Lung (tissue), 11 donors: ENCODE measurements at regions not wholly inside any gene's neighbourhood (a gene's known extent, or its start where the extent isn't known, plus 50 kb on each side); places are given as distances from the start of the nearest gene placed in this dataset.

Source experiments
- ATAC-seq: fragments of 200-7000 bp; cut with Tn5 transposase; one replicate; pipeline ENCODE4 v1.9.1; 2020; ENCODE audit warnings: moderate number of reproducible peaks; ENCODE audit not compliant: insufficient read depth, low FRiP score
- DNase-seq, 3 donors: peaks; one replicate each; pipeline ENCODE4 v3.0.0-alpha.2; 2013 to 2017
- H3K27ac ChIP-seq, 2 donors: one replicate each; pipeline ENCODE4 v1.5.1; 2013; ENCODE audit warnings: mild to moderate bottlenecking in 2 of 2, moderate library complexity in 2 of 2, control low read depth in 1 of 2, inconsistent platforms in 1 of 2, low read depth in 1 of 2, low read length in 1 of 2
- H3K27me3 ChIP-seq, 3 donors: one replicate each; pipeline ENCODE4 v1.5.1; 2013; ENCODE audit warnings: low read length in 2 of 3; ENCODE audit not compliant: control insufficient read depth in 3 of 3, insufficient read depth in 3 of 3
- H3K36me3 ChIP-seq, 4 donors: one replicate each; pipeline ENCODE4 v1.5.1; 2013; ENCODE audit warnings: low read length in 4 of 4, mild to moderate bottlenecking in 1 of 4, moderate library complexity in 1 of 4; ENCODE audit not compliant: control insufficient read depth in 4 of 4, insufficient read depth in 4 of 4
- H3K4me1 ChIP-seq, 5 donors: one replicate each; pipeline ENCODE4 v1.5.1; 2013; ENCODE audit warnings: low read length in 5 of 5, mild to moderate bottlenecking in 2 of 5, moderate library complexity in 1 of 5; ENCODE audit not compliant: control insufficient read depth in 5 of 5, insufficient read depth in 5 of 5
- H3K4me3 ChIP-seq: one replicate; pipeline ENCODE4 v1.5.1; 2013; ENCODE audit warnings: mild to moderate bottlenecking, control low read depth, moderate library complexity
- H3K9ac ChIP-seq, 2 donors: one replicate each; pipeline ENCODE4 v1.5.1; 2013; ENCODE audit warnings: low read length in 2 of 2, control low read depth in 1 of 2; ENCODE audit not compliant: insufficient read depth in 1 of 2
- H3K9me3 ChIP-seq, 4 donors: one replicate each; pipeline ENCODE4 v1.5.1; 2013; ENCODE audit warnings: low read length in 3 of 4, mild to moderate bottlenecking in 1 of 4, moderate library complexity in 1 of 4; ENCODE audit not compliant: control insufficient read depth in 4 of 4, insufficient read depth in 3 of 4
- CTCF ChIP-seq: IDR thresholded peaks from 2 replicates; pipeline ENCODE4 v1.5.1; 2012; ENCODE audit warnings: mild to moderate bottlenecking; ENCODE audit errors: control extremely low read depth, extremely low read depth
- WGBS, 2 donors: extraction: QIAGEN DNeasy Blood & Tissue Kit; methylation state at CpG; one replicate each; pipeline ENCODE4 v1.1.7; 2013; 5-methylcytosine and 5-hydroxymethylcytosine counted together
- donor health status: control.
- donor health status: control.
- donor health status: Bipolar disorder and iron deficiency.
- donor health status: healthy.
- donor health status: DM: yes; HTN: yes; CAD: no.

- WGBS, 2 donors = 75 to 84% methylated on average over 16 of the region's 16 CpGs
- no peaks in the 10 kb centered on the region for H3K27me3 ChIP-seq
These were observed 225.8 kb upstream of the HS6ST1 start for GRCh38 chr2:128544321-128545037.

GRCh38 chr2:128545085-128545484 lies 226.4 kb upstream of the HS6ST1 start:
- no peak for ATAC-seq
- Histone ChIP-seq H3K27me3 (no peaks in the 10 kb centered on the region), H3K27ac (no peak overlapping the region), H3K9me3 (peaks cover 0 to 10% (median 0%) of the 10 kb centered on the region in 4 donors), H3K4me3 (no peak overlapping the region), H3K36me3 (no peaks in the 10 kb centered on the region), H3K4me1 (peaks cover 0 to 14% (median 2%) of the 10 kb centered on the region in 5 donors), H3K9ac (no peak overlapping the region)
- DNase-seq = no peak
- WGBS, 2 donors = 96 to 97% methylated on average over 5 of the region's 5 CpGs
- TF ChIP-seq CTCF = no peak

More at GRCh38 chr2:128544321-128545037, 225.8 kb upstream of the HS6ST1 start:
- ATAC-seq = no peak
- Histone ChIP-seq H3K36me3 (no peaks in the 10 kb centered on the region), H3K4me3 (no peak overlapping the region), H3K9ac (no peak overlapping the region), H3K4me1 (peaks cover 0 to 8% (median 0%) of the 10 kb centered on the region in 5 donors), H3K9me3 (peaks cover 0 to 10% (median 0%) of the 10 kb centered on the region in 4 donors), H3K27ac (no peak overlapping the region)
- no peak for DNase-seq
- no peak for TF ChIP-seq CTCF

GRCh38 chr2:128545829-128546228 lies 227.2 kb upstream of the HS6ST1 start:
- H3K9ac ChIP-seq = no peak overlapping the region
- no peak overlapping the region for H3K27ac ChIP-seq
- 92 to 94% methylated on average over 7 of the region's 7 CpGs for WGBS, 2 donors
- H3K4me1 ChIP-seq = peaks cover 0 to 22% (median 3%) of the 10 kb centered on the region in 5 donors
- no peaks in the 10 kb centered on the region for H3K36me3 ChIP-seq
- H3K9me3 ChIP-seq = peaks cover 0 to 10% (median 0%) of the 10 kb centered on the region in 4 donors
- TF ChIP-seq CTCF = no peak
- DNase-seq = no peak
- no peak for ATAC-seq
- H3K4me3 ChIP-seq = no peak overlapping the region
- no peaks in the 10 kb centered on the region for H3K27me3 ChIP-seq
